Stimulated activated CD4-positive, alpha-beta T cell treated with anti-CD3 and anti-CD28 coated beads, Interleukin-15, amount 100 ng/mL, for 1 hour (primary cell): ENCODE measurements at regions not wholly inside any gene's neighbourhood (a gene's known extent, or its start where the extent isn't known, plus 50 kb on each side); places are given as distances from the start of the nearest gene placed in this dataset.
"Not testable (repeated sequence)": the region's sequence is repeated elsewhere in the genome, so short reads cannot be mapped to it uniquely, and the experiment has no call there.

Experiments
- DNase-seq, 2 donors: peaks; one replicate each; pipeline ENCODE4 v3.0.0-alpha.2; 2020; ENCODE audit warnings: low read depth in 1 of 2, low spot score in 1 of 2

- DNase-seq: not testable (repeated sequence)
Observed at GRCh38 chr10:94124147-94124546, 130.4 kb downstream of the PLCE1 start.

GRCh38 chr10:94125268-94125667, 131.5 kb downstream of the PLCE1 start:
- not testable (repeated sequence) for DNase-seq

GRCh38 chr10:94125856-94126255, 132.1 kb downstream of the PLCE1 start:
- DNase-seq: no peak

GRCh38 chr10:94129393-94130130, 135.8 kb downstream of the PLCE1 start:
- DNase-seq: no peak

- no peak for DNase-seq
Observed at GRCh38 chr10:94131885-94132284, 138.2 kb downstream of the PLCE1 start.

- DNase-seq: no peak
Observed at GRCh38 chr10:94133239-94133638, 139.5 kb downstream of the PLCE1 start.

GRCh38 chr10:94137747-94138146, 144.0 kb downstream of the PLCE1 start:
- no peak for DNase-seq

GRCh38 chr10:94138391-94138790, 144.7 kb downstream of the PLCE1 start:
- DNase-seq: no peak

- DNase-seq: no peak
Observed at GRCh38 chr10:94143261-94143660, 149.5 kb downstream of the PLCE1 start.

GRCh38 chr10:94146313-94146712, 152.6 kb downstream of the PLCE1 start:
- no peak for DNase-seq

GRCh38 chr10:94146746-94147145, 153.0 kb downstream of the PLCE1 start:
- DNase-seq: no peak

GRCh38 chr10:94149702-94150101, 156.0 kb downstream of the PLCE1 start:
- DNase-seq: no peak

GRCh38 chr10:94150541-94151184, 156.9 kb downstream of the PLCE1 start:
- DNase-seq: no peak

GRCh38 chr10:94155722-94156271, 162.1 kb downstream of the PLCE1 start:
- DNase-seq: no peak

- DNase-seq: no peak
Observed at GRCh38 chr10:94156453-94156852, 162.7 kb downstream of the PLCE1 start.

- DNase-seq: not testable (repeated sequence)
Observed at GRCh38 chr10:94165158-94165611, 171.5 kb downstream of the PLCE1 start.

GRCh38 chr10:94172332-94172731, 178.6 kb downstream of the PLCE1 start:
- DNase-seq: no peak

GRCh38 chr10:94173594-94173993, 179.9 kb downstream of the PLCE1 start:
- no peak for DNase-seq

GRCh38 chr10:94174838-94175237, 181.1 kb downstream of the PLCE1 start:
- DNase-seq: no peak

- no peak for DNase-seq
Observed at GRCh38 chr10:94178475-94179253, 184.1 kb downstream of the NOC3L start.

- DNase-seq: no peak
Observed at GRCh38 chr10:94180576-94180975, 182.2 kb downstream of the NOC3L start.
